ENCODE measurements at regions not wholly inside any gene's neighbourhood (a gene's known extent, or its start where the extent isn't known, plus 50 kb on each side); places are given as distances from the start of the nearest gene placed in this dataset.

- TF ChIP-seq CTCF (IDR thresholded peaks at IDR 0.05; ENCODE audit: insufficient read depth, low read length): no peak
- no peak for TF ChIP-seq POLR2AphosphoS5 (IDR thresholded peaks at IDR 0.05; ENCODE audit: low read depth)
- no peak for TF ChIP-seq REST (IDR thresholded peaks at IDR 0.05; ENCODE audit: insufficient replicate concordance, low read depth)
- TF ChIP-seq GABPA (IDR thresholded peaks at IDR 0.05; ENCODE audit: low read depth): no peak
- TF ChIP-seq SPI1 (IDR thresholded peaks at IDR 0.05; ENCODE audit: borderline replicate concordance, low read depth): no peak
Observed at GRCh38 chr14:98296895-98297294, 975.1 kb downstream of the BCL11B start.
